ENCODE measurements at regions not wholly inside any gene's neighbourhood (a gene's known extent, or its start where the extent isn't known, plus 50 kb on each side); places are given as distances from the start of the nearest gene placed in this dataset.

GRCh38 chr2:129061769-129062121, 743.1 kb upstream of the HS6ST1 start:
- intact Hi-C loops (cut with micrococcal nuclease) (no loop called here), dilution Hi-C loops (cut with MboI; ENCODE audit: extremely low pct_ligation_motif_present, low sequenced_read_pairs) (no loop called here)
- Histone ChIP-seq H3K4me1 (ENCODE audit: control insufficient read depth, extremely low read depth, insufficient read depth, low read length) (no peaks in the 10 kb centered on the region), H3K36me3 (ENCODE audit: control insufficient read depth in 2 of 2, extremely low read depth in 1 of 2, insufficient read depth in 2 of 2, low read length in 2 of 2) (no peaks in the 10 kb centered on the region), H3K27ac (ENCODE audit: insufficient read depth, low read depth, low read length) (no peak overlapping the region), H3K9me3 (replicated peaks; ENCODE audit: control insufficient read depth, insufficient read depth, low read length) (peaks cover 12% of the 10 kb centered on the region), H3K27me3 (ENCODE audit: control insufficient read depth in 2 of 2, insufficient read depth in 2 of 2, low read length in 2 of 2) (no peaks in the 10 kb centered on the region), H3K4me2 (ENCODE audit: insufficient read depth, low read length) (no peak overlapping the region), H2AFZ (ENCODE audit: low read depth, low read length) (no peak overlapping the region), H3K9me1 (replicated peaks; ENCODE audit: control insufficient read depth, extremely low read depth, insufficient read depth, low read length) (no peaks in the 10 kb centered on the region), H3K9ac (replicated peaks; ENCODE audit: extremely low read depth, insufficient read depth, low read length) (no peak overlapping the region), H3K4me3 (replicated peaks in 1 of 3; ENCODE audit: insufficient read depth in 1 of 3, low read depth in 1 of 3, low read length in 3 of 3) (no peak overlapping the region), H4K20me1 (replicated peaks; ENCODE audit: control insufficient read depth, extremely low read depth, insufficient read depth, low read length) (no peaks in the 10 kb centered on the region), H3K79me2 (ENCODE audit: control insufficient read depth, insufficient read depth, low read length) (no peaks in the 10 kb centered on the region)
- CTCF ChIA-PET: no interaction called here
- TF ChIP-seq CTCF (IDR thresholded peaks at IDR 0.05; ENCODE audit: extremely low read depth in 1 of 2, insufficient read depth in 1 of 2, low read depth in 1 of 2, low read length in 2 of 2): no peak
- no peak for TF ChIP-seq FOS (IDR thresholded peaks at IDR 0.05; ENCODE audit: borderline replicate concordance, insufficient read depth, low read length)
- no peak for TF ChIP-seq POLR2A (IDR thresholded peaks at IDR 0.05; ENCODE audit: low read depth, low read length)
- no peak for TF ChIP-seq GATA2 (IDR thresholded peaks at IDR 0.05; ENCODE audit: insufficient read depth, insufficient read length, low read depth, low read length)
- TF ChIP-seq MAX (IDR thresholded peaks at IDR 0.05; ENCODE audit: insufficient read depth, insufficient read length): no peak
- TF ChIP-seq EZH2 (IDR thresholded peaks at IDR 0.05; ENCODE audit: borderline replicate concordance, low read depth, low read length, severe bottlenecking): no peak
- TF ChIP-seq JUN (IDR thresholded peaks at IDR 0.05; ENCODE audit: borderline replicate concordance, insufficient read depth, insufficient read length, low read depth): no peak
- TF ChIP-seq POLR2AphosphoS5 (IDR thresholded peaks at IDR 0.05; ENCODE audit: insufficient read depth, low read depth, low read length): no peak
- TF ChIP-seq MYC (IDR thresholded peaks at IDR 0.05; ENCODE audit: low read depth, low read length): no peak
- POLR2A ChIA-PET: no interaction called here
- no TSS peak for BruUV-seq (replicated peaks)
- no peak for FAIRE-seq
- no peak for DNase-seq (ENCODE audit: low read depth, low spot score)
